ENCODE measurements at regions not wholly inside any gene's neighbourhood (a gene's known extent, or its start where the extent isn't known, plus 50 kb on each side); places are given as distances from the start of the nearest gene placed in this dataset.

GRCh38 chr7:22657479-22657878 is 69.5 kb upstream of the IL6 start:
- no peak overlapping the region for H3K27ac Mint-ChIP-seq
- no peaks in the 10 kb centered on the region for H3K36me3 Mint-ChIP-seq
- no peaks in the 10 kb centered on the region for H3K27me3 Mint-ChIP-seq (ENCODE audit: low read depth in 2 of 2)
- H3K9me3 Mint-ChIP-seq: no peaks in the 10 kb centered on the region
- Histone ChIP-seq H3K36me3 (ENCODE audit: control insufficient read depth, insufficient read depth, low read length) (no peaks in the 10 kb centered on the region), H3K9me3 (ENCODE audit: control insufficient read depth, insufficient read depth, low read length) (no peaks in the 10 kb centered on the region), H3K4me3 (ENCODE audit: low read length) (no peak overlapping the region), H3K4me1 (ENCODE audit: control insufficient read depth, insufficient read depth, low read length) (peaks cover 5% of the 10 kb centered on the region), H3K27me3 (ENCODE audit: control insufficient read depth, insufficient read depth, low read length) (no peaks in the 10 kb centered on the region), H3K27ac (ENCODE audit: low read length) (no peak overlapping the region)
- DNase-seq: peak in 1 of 2 donors; percentile 32
- 57% methylated on average over 1 of the region's 1 CpG for WGBS (ENCODE audit: insufficient coverage)
- intact Hi-C loops (cut with micrococcal nuclease): no loop called here
- no peaks in the 10 kb centered on the region for H3K4me1 Mint-ChIP-seq
- no peak for ATAC-seq
- no peak for TF ChIP-seq CTCF (IDR thresholded peaks at IDR 0.05)
- no peak overlapping the region for H3K4me3 Mint-ChIP-seq

GRCh38 chr7:22655781-22656180 is 71.2 kb upstream of the IL6 start:
- no peaks in the 10 kb centered on the region for H3K36me3 Mint-ChIP-seq
- Histone ChIP-seq H3K4me3 (ENCODE audit: low read length) (no peak overlapping the region), H3K27me3 (ENCODE audit: control insufficient read depth, insufficient read depth, low read length) (no peaks in the 10 kb centered on the region), H3K4me1 (ENCODE audit: control insufficient read depth, insufficient read depth, low read length) (no peaks in the 10 kb centered on the region), H3K27ac (ENCODE audit: low read length) (no peak overlapping the region), H3K9me3 (ENCODE audit: control insufficient read depth, insufficient read depth, low read length) (no peaks in the 10 kb centered on the region), H3K36me3 (ENCODE audit: control insufficient read depth, insufficient read depth, low read length) (no peaks in the 10 kb centered on the region)
- H3K4me1 Mint-ChIP-seq: no peaks in the 10 kb centered on the region
- no peak for TF ChIP-seq CTCF (IDR thresholded peaks at IDR 0.05)
- intact Hi-C loops (cut with micrococcal nuclease): no loop called here
- no peak overlapping the region for H3K4me3 Mint-ChIP-seq
- ATAC-seq: no peak
- H3K9me3 Mint-ChIP-seq: no peaks in the 10 kb centered on the region
- no peak overlapping the region for H3K27ac Mint-ChIP-seq
- DNase-seq: no peak
- H3K27me3 Mint-ChIP-seq (ENCODE audit: low read depth in 2 of 2): peaks cover 0 to 2% of the 10 kb centered on the region in 2 donors
- WGBS (ENCODE audit: insufficient coverage): 89% methylated on average over 4 of the region's 4 CpGs

GRCh38 chr7:22654831-22655230 is 72.2 kb upstream of the IL6 start:
- Mint-ChIP-seq H3K9me3 (no peaks in the 10 kb centered on the region), H3K27ac (no peak overlapping the region), H3K36me3 (no peaks in the 10 kb centered on the region), H3K27me3 (ENCODE audit: low read depth in 2 of 2) (peaks cover 0 to 4% of the 10 kb centered on the region in 2 donors), H3K4me1 (no peaks in the 10 kb centered on the region), H3K4me3 (no peak overlapping the region)
- ATAC-seq (no peak), DNase-seq (no peak)
- Histone ChIP-seq H3K9me3 (ENCODE audit: control insufficient read depth, insufficient read depth, low read length) (no peaks in the 10 kb centered on the region), H3K27me3 (ENCODE audit: control insufficient read depth, insufficient read depth, low read length) (no peaks in the 10 kb centered on the region), H3K36me3 (ENCODE audit: control insufficient read depth, insufficient read depth, low read length) (no peaks in the 10 kb centered on the region), H3K27ac (ENCODE audit: low read length) (no peak overlapping the region), H3K4me1 (ENCODE audit: control insufficient read depth, insufficient read depth, low read length) (no peaks in the 10 kb centered on the region), H3K4me3 (ENCODE audit: low read length) (no peak overlapping the region)
- TF ChIP-seq CTCF (IDR thresholded peaks at IDR 0.05): no peak
- WGBS (ENCODE audit: insufficient coverage): 100% methylated on average over 1 of the region's 1 CpG
- intact Hi-C loops (cut with micrococcal nuclease): no loop called here

- H3K4me1 Mint-ChIP-seq: no peaks in the 10 kb centered on the region
- H3K36me3 Mint-ChIP-seq: no peaks in the 10 kb centered on the region
- H3K9me3 Mint-ChIP-seq: no peaks in the 10 kb centered on the region
- Histone ChIP-seq H3K4me1 (ENCODE audit: control insufficient read depth, insufficient read depth, low read length) (no peaks in the 10 kb centered on the region), H3K4me3 (ENCODE audit: low read length) (no peak overlapping the region), H3K27me3 (ENCODE audit: control insufficient read depth, insufficient read depth, low read length) (no peaks in the 10 kb centered on the region), H3K27ac (ENCODE audit: low read length) (no peak overlapping the region), H3K9me3 (ENCODE audit: control insufficient read depth, insufficient read depth, low read length) (no peaks in the 10 kb centered on the region), H3K36me3 (ENCODE audit: control insufficient read depth, insufficient read depth, low read length) (no peaks in the 10 kb centered on the region)
- peaks cover 0 to 4% of the 10 kb centered on the region in 2 donors for H3K27me3 Mint-ChIP-seq (ENCODE audit: low read depth in 2 of 2)
- no peak overlapping the region for H3K27ac Mint-ChIP-seq
- no peak for TF ChIP-seq CTCF (IDR thresholded peaks at IDR 0.05)
- ATAC-seq: no peak
- H3K4me3 Mint-ChIP-seq: no peak overlapping the region
- no peak for DNase-seq
- intact Hi-C loops (cut with micrococcal nuclease): no loop called here
Observed at GRCh38 chr7:22653951-22654350, 73.0 kb upstream of the IL6 start.
